CD14-positive monocyte (primary cell): ENCODE measurements at regions not wholly inside any gene's neighbourhood (a gene's known extent, or its start where the extent isn't known, plus 50 kb on each side); places are given as distances from the start of the nearest gene placed in this dataset.

Experiments
- DNase-seq, 3 donors: peaks; one replicate each; pipeline ENCODE4 v3.0.0-alpha.2; 2011 to 2022
- H2AFZ ChIP-seq: 2 replicates; pipeline ENCODE4 v1.6.0; 2012; ENCODE audit warnings: mild to moderate bottlenecking, low read depth, low read length, inconsistent platforms; ENCODE audit not compliant: insufficient read depth, poor library complexity, severe bottlenecking
- H3K27ac ChIP-seq, 2 donors: 1 replicate in 1 of 2; 2 replicates in 1 of 2; pipeline ENCODE4 v1.5.1; 2012 to 2013; ENCODE audit warnings: low read length in 2 of 2, control low read depth in 1 of 2, inconsistent platforms in 1 of 2, low read depth in 1 of 2, mild to moderate bottlenecking in 1 of 2
- H3K27me3 ChIP-seq, 2 donors: one replicate each; pipeline versions ENCODE4 v1.6.0 to v1.6.1; 2011 to 2013; ENCODE audit warnings: low read length in 2 of 2; ENCODE audit not compliant: control insufficient read depth in 2 of 2, insufficient read depth in 2 of 2
- H3K36me3 ChIP-seq, 2 donors: replicated peaks in 1 of 2; 1 replicate in 1 of 2; 2 replicates in 1 of 2; pipeline versions ENCODE4 v1.5.1 to v1.6.1; 2012 to 2013; ENCODE audit warnings: low read length in 2 of 2, control low read depth in 1 of 2, inconsistent platforms in 1 of 2, mild to moderate bottlenecking in 1 of 2; ENCODE audit not compliant: insufficient read depth in 2 of 2, control insufficient read depth in 1 of 2
- H3K4me1 ChIP-seq, 2 donors: 1 replicate in 1 of 2; 2 replicates in 1 of 2; pipeline versions ENCODE4 v1.5.1 to v1.6.1; 2012 to 2013; ENCODE audit warnings: low read length in 2 of 2, control low read depth in 1 of 2, inconsistent platforms in 1 of 2, mild to moderate bottlenecking in 1 of 2, moderate library complexity in 1 of 2; ENCODE audit not compliant: insufficient read depth in 2 of 2, control insufficient read depth in 1 of 2
- H3K4me2 ChIP-seq: replicated peaks from 2 replicates; pipeline ENCODE3; 2012; ENCODE audit warnings: low read length, moderate library complexity, mild to moderate bottlenecking; ENCODE audit not compliant: poor library complexity, severe bottlenecking; ENCODE audit errors: extremely low read depth
- H3K4me3 ChIP-seq, 3 experiments: fragments of 200-600 bp in 1 of 3; sonication (generic) in 1 of 3; replicated peaks in 1 of 3; 1 replicate in 2 of 3; 2 replicates in 1 of 3; pipeline ENCODE4 v1.5.1; 2011 to 2013; ENCODE audit warnings: low read length in 3 of 3, mild to moderate bottlenecking in 3 of 3, control low read depth in 2 of 3, low read depth in 2 of 3, inconsistent platforms in 1 of 3, moderate library complexity in 1 of 3
- H3K79me2 ChIP-seq: 2 replicates; pipeline ENCODE4 v1.6.0; 2012; ENCODE audit warnings: mild to moderate bottlenecking, control low read depth, inconsistent platforms, low read length, moderate library complexity; ENCODE audit not compliant: insufficient read depth
- H3K9ac ChIP-seq: 2 replicates; pipeline ENCODE4 v1.6.0; 2017; ENCODE audit warnings: low read length, mild to moderate bottlenecking; ENCODE audit not compliant: insufficient read depth, poor library complexity, severe bottlenecking
- H3K9me3 ChIP-seq, 2 donors: replicated peaks in 1 of 2; 1 replicate in 1 of 2; 2 replicates in 1 of 2; pipeline versions ENCODE4 v1.5.1 to v1.6.1; 2012 to 2013; ENCODE audit warnings: low read length in 2 of 2, control low read depth in 1 of 2; ENCODE audit not compliant: control insufficient read depth in 1 of 2, insufficient read depth in 1 of 2
- H4K20me1 ChIP-seq: 2 replicates; pipeline ENCODE4 v1.6.0; 2012; ENCODE audit warnings: mild to moderate bottlenecking, low read length, control low read depth, moderate library complexity; ENCODE audit not compliant: insufficient read depth
- H3K27ac Mint-ChIP-seq, 7 donors: one replicate each; pipeline ENCODE4 v1.8.0; 2020; ENCODE audit warnings: mild to moderate bottlenecking in 7 of 7, mixed read lengths in 7 of 7, moderate library complexity in 6 of 7, inconsistent platforms in 2 of 7
- H3K27me3 Mint-ChIP-seq, 3 donors: one replicate each; pipeline ENCODE4 v1.8.0; 2021 to 2022; ENCODE audit warnings: low read depth in 3 of 3, mild to moderate bottlenecking in 3 of 3, mixed read lengths in 3 of 3, moderate library complexity in 3 of 3, inconsistent platforms in 1 of 3
- H3K36me3 Mint-ChIP-seq, 2 donors: one replicate each; pipeline ENCODE4 v1.8.0; 2020; ENCODE audit warnings: mixed read lengths in 2 of 2, inconsistent platforms in 1 of 2, mild to moderate bottlenecking in 1 of 2
- H3K4me1 Mint-ChIP-seq: one replicate; pipeline ENCODE4 v1.8.0; 2020; ENCODE audit warnings: mild to moderate bottlenecking, mixed read lengths
- H3K4me3 Mint-ChIP-seq, 2 donors: one replicate each; pipeline ENCODE4 v1.8.0; 2020; ENCODE audit warnings: mild to moderate bottlenecking in 2 of 2, mixed read lengths in 2 of 2, moderate library complexity in 1 of 2
- H3K9me3 Mint-ChIP-seq, 7 donors: one replicate each; pipeline ENCODE4 v1.8.0; 2020 to 2022; ENCODE audit warnings: mixed read lengths in 7 of 7, mild to moderate bottlenecking in 6 of 7, moderate library complexity in 6 of 7, inconsistent platforms in 2 of 7
- CTCF ChIP-seq: fragments of 200-600 bp; IDR thresholded peaks from one replicate; pipeline ENCODE4 v1.8.0; 2022; ENCODE audit warnings: antibody characterized with exemption, mild to moderate bottlenecking
- WGBS: methylation state at CpG from one replicate; pipeline ENCODE4 v1.1.5; 2013; ENCODE audit warnings: missing lambda C conversion rate; ENCODE audit not compliant: insufficient coverage; 5-methylcytosine and 5-hydroxymethylcytosine counted together
- intact Hi-C, 2 donors: fragments of 100-400 bp; cut with micrococcal nuclease; formaldehyde crosslinking; loops; one replicate each; pipeline versions ENCODE4 v1.15.0 to v1.15.1; 2023

GRCh38 chr9:87135074-87135473, 187.8 kb upstream of the GAS1 start:
- no peak for DNase-seq
- TF ChIP-seq CTCF, result no peak
- no peak overlapping the region for H2AFZ ChIP-seq
- no peak overlapping the region for H3K4me2 ChIP-seq
- H3K9me3 ChIP-seq, result peaks cover 0 to 10% of the 10 kb centered on the region in 2 donors
- H3K9me3 Mint-ChIP-seq, result peaks cover 0 to 18% (median 4%) of the 10 kb centered on the region in 7 donors
- 100% methylated on average over 1 of the region's 2 CpGs for WGBS
- peaks cover 2 to 3% (median 2%) of the 10 kb centered on the region in 3 donors for H3K27me3 Mint-ChIP-seq
- H3K4me1 ChIP-seq, result no peaks in the 10 kb centered on the region
- H4K20me1 ChIP-seq, result no peaks in the 10 kb centered on the region
- intact Hi-C loops, result no loop called here
- no peak overlapping the region for H3K9ac ChIP-seq
- H3K4me1 Mint-ChIP-seq, result no peaks in the 10 kb centered on the region
- H3K27ac Mint-ChIP-seq, result no peak overlapping the region
- H3K36me3 ChIP-seq, result no peaks in the 10 kb centered on the region
- no peaks in the 10 kb centered on the region for H3K27me3 ChIP-seq
- H3K36me3 Mint-ChIP-seq, result no peaks in the 10 kb centered on the region
- H3K4me3 ChIP-seq, result no peak overlapping the region
- no peak overlapping the region for H3K27ac ChIP-seq
- no peaks in the 10 kb centered on the region for H3K79me2 ChIP-seq
- H3K4me3 Mint-ChIP-seq, result no peak overlapping the region

GRCh38 chr9:87137718-87138117, 190.4 kb upstream of the GAS1 start:
- no peak for DNase-seq
- H3K9me3 Mint-ChIP-seq, result peaks cover 0 to 8% (median 1%) of the 10 kb centered on the region in 7 donors
- no peak overlapping the region for H3K4me3 ChIP-seq
- H3K9me3 ChIP-seq, result peaks cover 0 to 6% of the 10 kb centered on the region in 2 donors
- no peaks in the 10 kb centered on the region for H4K20me1 ChIP-seq
- H3K4me1 ChIP-seq, result no peaks in the 10 kb centered on the region
- no peak for TF ChIP-seq CTCF
- H3K36me3 Mint-ChIP-seq, result no peaks in the 10 kb centered on the region
- intact Hi-C loops, result no loop called here
- 75% methylated on average over 4 of the region's 4 CpGs for WGBS
- H3K9ac ChIP-seq, result no peak overlapping the region
- peaks cover 2 to 8% (median 5%) of the 10 kb centered on the region in 3 donors for H3K27me3 Mint-ChIP-seq
- H3K27ac ChIP-seq, result no peak overlapping the region
- H2AFZ ChIP-seq, result no peak overlapping the region
- H3K4me1 Mint-ChIP-seq, result no peaks in the 10 kb centered on the region
- H3K36me3 ChIP-seq, result no peaks in the 10 kb centered on the region
- H3K4me2 ChIP-seq, result no peak overlapping the region
- no peaks in the 10 kb centered on the region for H3K79me2 ChIP-seq
- H3K27ac Mint-ChIP-seq, result no peak overlapping the region
- no peaks in the 10 kb centered on the region for H3K27me3 ChIP-seq
- H3K4me3 Mint-ChIP-seq, result no peak overlapping the region
